Vagina (tissue), 2 donors: ENCODE measurements at regions not wholly inside any gene's neighbourhood (a gene's known extent, or its start where the extent isn't known, plus 50 kb on each side); places are given as distances from the start of the nearest gene placed in this dataset.

Experiments used
- POLR2A ChIP-seq, 2 donors: fragments of 450-650 bp; IDR thresholded peaks; one replicate each; pipeline ENCODE4 v1.6.1; 2017; ENCODE audit warnings: antibody characterized with exemption in 2 of 2, mild to moderate bottlenecking in 2 of 2, moderate library complexity in 2 of 2
- POLR2AphosphoS5 ChIP-seq, 2 donors: sonication (generic); formaldehyde crosslinking; IDR thresholded peaks; one replicate each; pipeline ENCODE4 v1.9.0; 2017; ENCODE audit warnings: antibody characterized with exemption in 2 of 2, mild to moderate bottlenecking in 2 of 2, low read depth in 1 of 2; ENCODE audit not compliant: insufficient read depth in 1 of 2
- TF ChIP-seq, protein P1 (sequence below), 3 experiments: fragments of 450-650 bp in 2 of 3; fragments of 200-600 bp in 1 of 3; sonication (generic) in 1 of 3; IDR thresholded peaks; one replicate each; pipeline ENCODE4 v1.5.1; 2017 to 2019; ENCODE audit warnings: antibody characterized with exemption in 3 of 3, mild to moderate bottlenecking in 2 of 3, moderate library complexity in 2 of 3

DNA sequence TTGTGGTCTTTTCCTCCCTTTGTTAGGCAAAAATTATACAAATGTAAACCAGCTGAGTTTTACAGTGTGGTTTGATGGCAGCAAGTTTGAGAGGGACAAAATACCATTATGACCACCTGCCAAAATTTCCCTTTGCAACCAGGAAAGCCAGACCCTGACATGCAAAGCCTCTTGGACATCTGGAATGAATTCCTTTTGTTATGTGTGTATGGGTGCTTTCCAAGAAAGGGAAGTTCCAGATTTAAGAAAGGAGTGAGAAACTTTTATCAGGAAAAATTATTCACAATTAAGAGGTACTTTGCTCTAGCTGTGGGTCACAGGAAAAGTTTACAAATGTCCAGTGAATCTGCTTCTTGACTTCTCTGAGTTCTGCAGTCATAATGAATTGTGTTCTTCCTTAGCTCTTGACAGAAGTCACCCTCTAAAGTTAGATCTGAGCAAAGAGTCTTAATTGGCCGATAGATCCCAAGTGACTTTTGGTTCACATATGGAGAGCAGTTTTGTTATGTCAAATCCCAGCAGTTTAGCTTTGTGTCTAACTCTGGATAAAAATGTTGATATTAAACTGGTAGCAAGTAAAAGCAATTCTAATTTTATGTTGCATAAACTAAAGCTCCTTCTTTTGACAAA is 295.9 kb upstream of the ZNF608 start:
- no peak for TF ChIP-seq POLR2A (IDR thresholded peaks at IDR 0.05)
- TF ChIP-seq, protein P1, sequence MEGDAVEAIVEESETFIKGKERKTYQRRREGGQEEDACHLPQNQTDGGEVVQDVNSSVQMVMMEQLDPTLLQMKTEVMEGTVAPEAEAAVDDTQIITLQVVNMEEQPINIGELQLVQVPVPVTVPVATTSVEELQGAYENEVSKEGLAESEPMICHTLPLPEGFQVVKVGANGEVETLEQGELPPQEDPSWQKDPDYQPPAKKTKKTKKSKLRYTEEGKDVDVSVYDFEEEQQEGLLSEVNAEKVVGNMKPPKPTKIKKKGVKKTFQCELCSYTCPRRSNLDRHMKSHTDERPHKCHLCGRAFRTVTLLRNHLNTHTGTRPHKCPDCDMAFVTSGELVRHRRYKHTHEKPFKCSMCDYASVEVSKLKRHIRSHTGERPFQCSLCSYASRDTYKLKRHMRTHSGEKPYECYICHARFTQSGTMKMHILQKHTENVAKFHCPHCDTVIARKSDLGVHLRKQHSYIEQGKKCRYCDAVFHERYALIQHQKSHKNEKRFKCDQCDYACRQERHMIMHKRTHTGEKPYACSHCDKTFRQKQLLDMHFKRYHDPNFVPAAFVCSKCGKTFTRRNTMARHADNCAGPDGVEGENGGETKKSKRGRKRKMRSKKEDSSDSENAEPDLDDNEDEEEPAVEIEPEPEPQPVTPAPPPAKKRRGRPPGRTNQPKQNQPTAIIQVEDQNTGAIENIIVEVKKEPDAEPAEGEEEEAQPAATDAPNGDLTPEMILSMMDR (IDR thresholded peaks at IDR 0.05): no peak
- TF ChIP-seq POLR2AphosphoS5 (IDR thresholded peaks at IDR 0.05; ENCODE audit: insufficient read depth in 1 of 2, low read depth in 1 of 2): no peak
